ENCODE measurements at regions not wholly inside any gene's neighbourhood (a gene's known extent, or its start where the extent isn't known, plus 50 kb on each side); places are given as distances from the start of the nearest gene placed in this dataset.

DNA sequence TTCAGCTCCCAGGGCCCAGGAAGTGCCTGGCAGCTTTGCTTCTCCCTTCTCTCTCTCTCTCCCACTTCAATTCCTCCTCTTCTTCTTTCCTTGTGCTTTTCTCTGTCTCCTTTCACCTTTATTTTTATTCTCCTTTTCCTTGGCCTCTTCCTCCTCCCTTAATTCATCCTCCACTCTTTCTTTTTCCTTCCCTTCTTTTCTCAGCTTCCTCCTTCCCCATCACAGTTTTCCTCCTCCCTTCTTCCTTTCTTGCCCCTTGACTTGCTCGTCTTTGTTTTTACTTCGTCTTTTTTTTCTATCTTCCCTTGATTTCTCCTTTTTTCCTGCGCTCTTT lies 99.4 kb upstream of the LHX1 start:
- Histone ChIP-seq H3K9me3 (ENCODE audit: severe bottlenecking) (no peaks in the 10 kb centered on the region), H3K4me3 (ENCODE audit: low read depth, low read length) (no peak overlapping the region), H3K36me3 (no peaks in the 10 kb centered on the region), H3K27me3 (ENCODE audit: insufficient read depth, low read depth, severe bottlenecking) (no peaks in the 10 kb centered on the region), H3K27ac (no peak overlapping the region)
- no peak for DNase-seq
- TF ChIP-seq, protein P1, sequence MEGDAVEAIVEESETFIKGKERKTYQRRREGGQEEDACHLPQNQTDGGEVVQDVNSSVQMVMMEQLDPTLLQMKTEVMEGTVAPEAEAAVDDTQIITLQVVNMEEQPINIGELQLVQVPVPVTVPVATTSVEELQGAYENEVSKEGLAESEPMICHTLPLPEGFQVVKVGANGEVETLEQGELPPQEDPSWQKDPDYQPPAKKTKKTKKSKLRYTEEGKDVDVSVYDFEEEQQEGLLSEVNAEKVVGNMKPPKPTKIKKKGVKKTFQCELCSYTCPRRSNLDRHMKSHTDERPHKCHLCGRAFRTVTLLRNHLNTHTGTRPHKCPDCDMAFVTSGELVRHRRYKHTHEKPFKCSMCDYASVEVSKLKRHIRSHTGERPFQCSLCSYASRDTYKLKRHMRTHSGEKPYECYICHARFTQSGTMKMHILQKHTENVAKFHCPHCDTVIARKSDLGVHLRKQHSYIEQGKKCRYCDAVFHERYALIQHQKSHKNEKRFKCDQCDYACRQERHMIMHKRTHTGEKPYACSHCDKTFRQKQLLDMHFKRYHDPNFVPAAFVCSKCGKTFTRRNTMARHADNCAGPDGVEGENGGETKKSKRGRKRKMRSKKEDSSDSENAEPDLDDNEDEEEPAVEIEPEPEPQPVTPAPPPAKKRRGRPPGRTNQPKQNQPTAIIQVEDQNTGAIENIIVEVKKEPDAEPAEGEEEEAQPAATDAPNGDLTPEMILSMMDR (IDR thresholded peaks at IDR 0.05; ENCODE audit: low read depth, low read length) = no peak

DNA sequence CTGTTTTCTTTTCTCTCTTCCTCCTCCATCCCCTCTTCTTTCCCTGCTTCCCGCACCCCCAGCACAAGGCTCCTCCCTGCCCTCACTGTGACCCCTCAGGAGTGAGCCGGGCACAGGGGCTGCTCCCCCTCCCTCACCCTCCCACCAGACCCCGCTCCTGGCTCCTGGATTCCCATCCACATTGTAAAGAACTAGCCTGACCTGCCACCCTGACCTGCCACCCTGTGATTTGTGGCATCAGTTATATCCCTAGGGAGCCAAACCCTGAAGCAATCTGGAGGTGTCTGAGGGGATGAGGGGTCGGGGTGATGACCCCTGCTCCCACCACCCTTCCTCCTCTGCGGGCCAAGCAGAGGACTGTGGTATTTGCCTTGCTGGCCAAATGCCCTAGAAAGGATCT lies 98.0 kb upstream of the LHX1 start:
- TF ChIP-seq, protein P1 (IDR thresholded peaks at IDR 0.05; ENCODE audit: low read depth, low read length) = no peak
- Histone ChIP-seq H3K4me3 (ENCODE audit: low read depth, low read length) (no peak overlapping the region), H3K36me3 (no peaks in the 10 kb centered on the region), H3K27me3 (ENCODE audit: insufficient read depth, low read depth, severe bottlenecking) (no peaks in the 10 kb centered on the region), H3K27ac (no peak overlapping the region), H3K9me3 (ENCODE audit: severe bottlenecking) (no peaks in the 10 kb centered on the region)
- no peak for DNase-seq

DNA sequence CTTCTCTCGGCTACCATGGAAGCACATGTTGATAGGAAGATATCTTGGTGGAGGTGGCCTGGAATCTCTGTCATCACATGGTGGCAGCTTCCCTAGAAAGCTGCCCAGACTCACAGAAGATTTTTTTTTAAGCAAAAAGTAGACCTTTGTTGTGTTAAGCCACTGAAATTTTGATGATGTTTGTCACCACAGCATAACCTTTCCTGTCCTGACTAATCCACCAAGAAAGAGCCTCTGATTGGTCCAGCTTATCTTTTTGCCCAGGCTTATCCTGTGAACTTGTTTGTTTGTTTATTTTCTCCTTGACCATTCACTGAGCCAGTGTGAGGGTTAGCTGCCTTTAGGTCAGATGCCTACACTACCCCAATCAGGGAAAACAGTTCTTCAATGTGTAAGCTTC lies 96.5 kb upstream of the LHX1 start:
- no peaks in the 10 kb centered on the region for H3K27me3 ChIP-seq (ENCODE audit: insufficient read depth, low read depth, severe bottlenecking)
- no peak for DNase-seq
- no peak overlapping the region for H3K27ac ChIP-seq
- no peaks in the 10 kb centered on the region for H3K36me3 ChIP-seq
- TF ChIP-seq, protein P1 (IDR thresholded peaks at IDR 0.05; ENCODE audit: low read depth, low read length) = no peak
- no peak overlapping the region for H3K4me3 ChIP-seq (ENCODE audit: low read depth, low read length)
- H3K9me3 ChIP-seq (ENCODE audit: severe bottlenecking) = no peaks in the 10 kb centered on the region

GRCh38 chr17:36842231-36842819 lies 95.0 kb upstream of the LHX1 start:
- no peaks in the 10 kb centered on the region for H3K9me3 ChIP-seq (ENCODE audit: severe bottlenecking)
- no peak overlapping the region for H3K4me3 ChIP-seq (ENCODE audit: low read depth, low read length)
- no peak for DNase-seq
- H3K36me3 ChIP-seq = no peaks in the 10 kb centered on the region
- H3K27ac ChIP-seq = no peak overlapping the region
- no peaks in the 10 kb centered on the region for H3K27me3 ChIP-seq (ENCODE audit: insufficient read depth, low read depth, severe bottlenecking)
- TF ChIP-seq, protein P1 (IDR thresholded peaks at IDR 0.05; ENCODE audit: low read depth, low read length) = no peak

- Histone ChIP-seq H3K4me3 (ENCODE audit: low read depth, low read length) (no peak overlapping the region), H3K27ac (no peak overlapping the region), H3K9me3 (ENCODE audit: severe bottlenecking) (no peaks in the 10 kb centered on the region), H3K27me3 (ENCODE audit: insufficient read depth, low read depth, severe bottlenecking) (no peaks in the 10 kb centered on the region), H3K36me3 (no peaks in the 10 kb centered on the region)
- TF ChIP-seq, protein P1 (IDR thresholded peaks at IDR 0.05; ENCODE audit: low read depth, low read length) = no peak
- no peak for DNase-seq
Measured at GRCh38 chr17:36842963-36843558, 94.2 kb upstream of the LHX1 start.

DNA sequence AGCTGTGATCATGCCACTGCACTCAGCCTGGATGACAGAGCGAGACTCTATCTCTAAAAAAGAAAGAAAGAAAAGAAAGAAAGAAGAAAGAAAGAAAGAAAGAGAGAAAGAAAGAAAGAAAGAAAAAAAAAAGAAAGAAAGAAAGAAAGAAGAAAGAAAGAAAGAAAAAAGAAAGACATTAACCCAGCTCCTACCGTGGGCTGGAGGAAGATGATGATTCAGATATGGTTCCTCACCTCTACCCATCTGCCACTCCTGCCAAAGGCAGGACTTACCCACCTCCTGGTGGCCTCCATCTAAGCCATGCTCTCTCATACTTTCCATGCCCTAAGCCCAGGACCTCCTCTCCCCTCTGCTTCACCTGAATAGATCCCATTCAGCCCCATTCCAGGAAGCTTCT lies 93.3 kb upstream of the LHX1 start:
- Histone ChIP-seq H3K27me3 (ENCODE audit: insufficient read depth, low read depth, severe bottlenecking) (no peaks in the 10 kb centered on the region), H3K36me3 (no peaks in the 10 kb centered on the region), H3K9me3 (ENCODE audit: severe bottlenecking) (no peaks in the 10 kb centered on the region), H3K27ac (no peak overlapping the region), H3K4me3 (ENCODE audit: low read depth, low read length) (no peak overlapping the region)
- TF ChIP-seq, protein P1 (IDR thresholded peaks at IDR 0.05; ENCODE audit: low read depth, low read length) = no peak
- no peak for DNase-seq

All from WERI-Rb-1 (cell line).